GM13977 (cell line): ENCODE measurements at regions not wholly inside any gene's neighbourhood (a gene's known extent, or its start where the extent isn't known, plus 50 kb on each side); places are given as distances from the start of the nearest gene placed in this dataset.
"Not testable (repeated sequence)": the region's sequence is repeated elsewhere in the genome, so short reads cannot be mapped to it uniquely, and the experiment has no call there.

Experiments
- DNase-seq: peaks from one replicate; pipeline ENCODE4 v3.0.0; 2012; ENCODE audit warnings: low spot score
- in situ Hi-C: fragments of 300-500 bp; cut with MboI; formaldehyde crosslinking; loops from one replicate; pipeline ENCODE4 v1.12.0; 2022; ENCODE audit warnings: low sequenced_read_pairs, low pct_unique_long_range_greater_than_20kb, mixed read lengths, inconsistent platforms; ENCODE audit not compliant: unreplicated experiment
- TF ChIP-seq, protein P1 (sequence below): IDR thresholded peaks from 2 replicates; pipeline ENCODE4 v1.5.1; 2012; ENCODE audit warnings: mild to moderate bottlenecking, control low read depth; ENCODE audit not compliant: insufficient read depth; ENCODE audit errors: extremely low read depth, missing control alignments

DNA sequence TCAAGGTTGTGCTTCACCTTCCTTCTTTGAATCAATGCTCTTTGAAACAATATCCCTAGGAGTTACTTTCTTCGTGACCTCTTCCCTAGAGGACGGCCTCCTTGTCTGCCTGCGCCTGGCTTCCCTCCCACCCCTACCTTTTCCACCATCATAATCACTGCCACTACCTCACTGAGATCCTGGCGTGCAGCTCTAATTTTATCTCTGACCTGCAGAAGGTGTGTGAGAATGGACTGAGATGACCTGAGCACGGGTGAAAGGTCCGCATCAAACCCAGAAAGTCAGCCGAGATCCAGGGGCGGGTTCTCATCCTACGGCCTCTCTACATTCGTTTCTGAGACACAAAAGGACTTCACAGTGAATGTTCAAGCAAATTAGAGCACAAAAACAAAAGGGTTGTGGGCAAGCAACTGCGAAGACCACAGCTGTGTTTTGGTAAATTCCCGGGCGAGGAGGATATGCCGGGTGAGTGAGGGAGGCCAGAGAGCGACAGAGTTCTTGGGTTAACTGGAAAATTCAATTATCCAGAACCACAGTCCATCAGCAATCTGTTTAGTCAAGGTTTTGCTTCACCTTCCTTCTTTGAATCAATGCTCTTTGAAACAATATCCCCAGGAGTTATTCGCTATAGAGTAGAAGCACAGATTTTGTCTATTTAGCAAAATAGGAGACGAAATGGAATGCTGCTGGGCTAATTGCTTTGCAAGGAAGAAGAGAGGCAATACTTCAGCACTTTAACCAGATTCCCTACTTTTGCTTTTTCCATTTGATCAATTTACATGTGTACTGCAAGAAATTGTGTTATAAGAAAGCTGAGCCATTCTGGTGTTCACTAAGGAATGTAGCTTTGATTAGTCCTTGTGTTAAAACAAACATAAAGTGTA lies 212.6 kb downstream of the ACKR3 start:
- in situ Hi-C loops = no loop called here
- no peak for DNase-seq
- TF ChIP-seq, protein P1, sequence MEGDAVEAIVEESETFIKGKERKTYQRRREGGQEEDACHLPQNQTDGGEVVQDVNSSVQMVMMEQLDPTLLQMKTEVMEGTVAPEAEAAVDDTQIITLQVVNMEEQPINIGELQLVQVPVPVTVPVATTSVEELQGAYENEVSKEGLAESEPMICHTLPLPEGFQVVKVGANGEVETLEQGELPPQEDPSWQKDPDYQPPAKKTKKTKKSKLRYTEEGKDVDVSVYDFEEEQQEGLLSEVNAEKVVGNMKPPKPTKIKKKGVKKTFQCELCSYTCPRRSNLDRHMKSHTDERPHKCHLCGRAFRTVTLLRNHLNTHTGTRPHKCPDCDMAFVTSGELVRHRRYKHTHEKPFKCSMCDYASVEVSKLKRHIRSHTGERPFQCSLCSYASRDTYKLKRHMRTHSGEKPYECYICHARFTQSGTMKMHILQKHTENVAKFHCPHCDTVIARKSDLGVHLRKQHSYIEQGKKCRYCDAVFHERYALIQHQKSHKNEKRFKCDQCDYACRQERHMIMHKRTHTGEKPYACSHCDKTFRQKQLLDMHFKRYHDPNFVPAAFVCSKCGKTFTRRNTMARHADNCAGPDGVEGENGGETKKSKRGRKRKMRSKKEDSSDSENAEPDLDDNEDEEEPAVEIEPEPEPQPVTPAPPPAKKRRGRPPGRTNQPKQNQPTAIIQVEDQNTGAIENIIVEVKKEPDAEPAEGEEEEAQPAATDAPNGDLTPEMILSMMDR = no peak

DNA sequence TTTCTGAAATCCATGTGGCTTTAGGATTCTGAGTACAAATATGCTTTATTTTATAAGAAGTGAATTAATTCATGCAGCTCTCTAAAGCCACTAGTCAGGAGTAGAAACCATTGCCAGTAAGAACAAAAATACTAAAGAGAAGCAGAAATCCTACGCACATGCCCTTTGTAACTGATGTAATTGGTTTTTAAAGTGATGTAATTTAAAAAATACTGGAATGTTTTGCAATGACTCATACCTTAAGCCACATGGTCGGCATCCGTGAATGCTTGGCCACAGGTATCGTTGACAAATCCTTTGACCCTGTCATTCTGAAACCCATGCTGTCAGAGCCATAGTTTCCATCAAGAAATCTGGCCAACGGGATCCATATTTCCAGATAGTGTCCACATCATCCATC lies 213.3 kb downstream of the ACKR3 start:
- in situ Hi-C loops = no loop called here
- TF ChIP-seq, protein P1 = no peak

DNA sequence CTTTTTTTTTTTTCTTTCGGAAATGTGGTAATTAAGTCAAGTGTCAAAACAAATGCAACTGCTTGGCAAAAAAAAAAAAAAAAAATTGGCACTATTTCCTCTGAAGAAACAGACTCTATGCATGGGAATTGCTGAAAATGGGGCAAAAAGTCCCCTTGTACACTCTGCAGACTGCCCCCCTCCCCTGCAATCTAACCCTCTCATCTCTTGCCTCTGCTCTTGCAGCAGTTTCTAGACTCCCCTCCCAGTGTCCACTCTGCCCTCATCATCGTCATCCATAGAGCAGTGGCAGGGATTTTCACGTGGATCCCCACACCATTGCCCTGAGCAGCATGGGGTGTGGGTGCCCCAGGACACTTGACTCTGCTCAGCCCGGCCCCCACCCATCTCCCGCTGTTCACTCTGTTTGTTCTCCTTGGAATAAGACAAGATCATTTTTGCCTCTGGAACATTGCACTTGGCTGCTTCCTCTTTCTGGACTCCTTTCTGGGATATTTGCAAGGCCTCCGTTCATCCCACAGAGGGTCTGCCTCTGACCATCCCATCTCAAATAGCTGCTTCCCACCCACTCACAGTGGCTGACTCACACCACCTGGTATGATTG lies 213.9 kb downstream of the ACKR3 start:
- in situ Hi-C loops = no loop called here
- DNase-seq = no peak
- TF ChIP-seq, protein P1 = no peak

More for the DNA sequence above, 213.3 kb downstream of the ACKR3 start:
- no peak for DNase-seq

DNA sequence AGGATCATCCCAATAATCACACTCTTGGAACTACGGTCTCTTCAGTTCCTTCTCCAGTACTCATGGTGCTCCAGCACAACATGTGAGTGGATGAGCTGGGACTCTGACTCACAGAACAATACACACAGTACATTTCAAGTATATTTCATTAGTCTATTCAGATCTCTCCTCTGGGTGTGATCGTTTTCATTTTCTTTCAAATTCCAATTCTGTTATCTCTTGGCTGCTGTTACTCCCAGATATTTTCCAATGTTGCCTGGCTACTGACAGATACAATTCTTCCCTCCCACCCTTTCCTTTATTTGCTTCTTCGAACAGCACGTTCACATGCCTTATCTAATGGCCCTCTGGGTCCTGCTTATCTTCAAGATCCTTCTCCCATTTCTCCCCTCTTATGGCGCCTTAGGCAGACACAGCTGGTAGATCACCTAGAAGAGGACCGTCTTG lies 216.0 kb downstream of the ACKR3 start:
- DNase-seq = no peak
- TF ChIP-seq, protein P1 = no peak
- in situ Hi-C loops = no loop called here

DNA sequence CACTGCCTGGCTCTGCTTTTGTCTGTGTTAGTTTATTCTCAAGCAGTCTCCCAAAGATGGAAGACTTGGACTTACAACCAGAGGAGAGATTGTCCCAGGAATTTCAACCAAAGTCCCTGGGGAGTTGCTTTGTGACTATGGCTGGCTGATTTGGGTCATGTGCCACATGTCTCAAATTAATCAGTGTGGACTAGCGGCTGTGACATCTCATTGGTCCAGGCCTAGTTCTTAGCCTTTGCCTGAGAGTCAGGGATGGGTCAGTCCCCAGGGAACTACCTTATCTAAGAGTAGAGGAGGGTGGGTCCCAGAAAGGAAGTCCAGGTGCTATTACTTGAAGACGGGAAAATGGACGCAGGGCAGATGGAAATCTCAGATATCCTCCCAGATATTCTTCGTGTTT lies 217.1 kb downstream of the ACKR3 start:
- in situ Hi-C loops = no loop called here
- TF ChIP-seq, protein P1 = no peak
- DNase-seq = no peak

DNA sequence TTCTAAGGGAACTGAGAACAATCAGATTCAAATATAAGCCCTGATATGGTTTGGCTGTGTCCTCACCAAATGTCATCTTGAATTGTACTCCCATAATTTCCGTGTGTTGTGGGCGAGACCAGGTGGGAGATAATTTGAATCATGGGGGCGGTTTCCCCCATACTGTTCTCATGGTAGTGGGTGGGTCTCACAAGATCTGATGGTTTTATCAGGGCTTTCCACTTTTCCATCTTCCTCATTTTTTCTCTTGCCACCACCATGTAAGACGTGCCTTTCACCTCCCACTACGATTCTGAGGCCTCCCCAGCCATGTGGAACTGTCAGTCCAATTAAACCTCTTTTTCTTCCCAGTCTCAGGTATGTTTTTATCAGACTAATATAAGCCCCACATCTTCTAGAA lies 217.8 kb downstream of the ACKR3 start:
- DNase-seq, in situ Hi-C loops: not testable (repeated sequence)

DNA sequence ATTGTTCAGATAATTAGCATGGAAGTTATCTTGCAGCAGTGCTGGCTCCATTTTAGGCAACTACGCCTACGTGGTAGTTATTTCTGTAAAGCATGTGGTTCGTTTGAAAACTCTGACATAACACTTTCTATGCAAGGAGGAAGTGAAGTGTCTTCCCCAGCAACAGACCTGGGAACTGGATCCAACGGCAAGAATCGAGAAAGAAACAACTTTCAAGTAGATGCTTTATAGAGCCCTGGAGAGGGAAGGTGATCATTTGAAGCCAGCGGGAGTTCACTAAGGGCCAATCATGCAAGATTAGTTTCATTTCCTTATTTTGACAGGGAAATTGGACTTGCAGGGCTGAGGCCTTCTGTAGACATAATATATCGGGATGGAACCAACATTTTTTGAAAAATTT lies 218.3 kb downstream of the ACKR3 start:
- DNase-seq = no peak
- in situ Hi-C loops = no loop called here
- TF ChIP-seq, protein P1 = no peak
